Stimulated activated CD4-positive, alpha-beta T cell treated with anti-CD3 and anti-CD28 coated beads, TNF-alpha, amount 100 ng/mL, for 48 hours (primary cell): ENCODE measurements at regions not wholly inside any gene's neighbourhood (a gene's known extent, or its start where the extent isn't known, plus 50 kb on each side); places are given as distances from the start of the nearest gene placed in this dataset.

ENCODE experiments used
- DNase-seq, 3 donors: peaks; one replicate each; pipeline ENCODE4 v3.0.0-alpha.2; 2020; ENCODE audit warnings: low read depth in 3 of 3

DNA sequence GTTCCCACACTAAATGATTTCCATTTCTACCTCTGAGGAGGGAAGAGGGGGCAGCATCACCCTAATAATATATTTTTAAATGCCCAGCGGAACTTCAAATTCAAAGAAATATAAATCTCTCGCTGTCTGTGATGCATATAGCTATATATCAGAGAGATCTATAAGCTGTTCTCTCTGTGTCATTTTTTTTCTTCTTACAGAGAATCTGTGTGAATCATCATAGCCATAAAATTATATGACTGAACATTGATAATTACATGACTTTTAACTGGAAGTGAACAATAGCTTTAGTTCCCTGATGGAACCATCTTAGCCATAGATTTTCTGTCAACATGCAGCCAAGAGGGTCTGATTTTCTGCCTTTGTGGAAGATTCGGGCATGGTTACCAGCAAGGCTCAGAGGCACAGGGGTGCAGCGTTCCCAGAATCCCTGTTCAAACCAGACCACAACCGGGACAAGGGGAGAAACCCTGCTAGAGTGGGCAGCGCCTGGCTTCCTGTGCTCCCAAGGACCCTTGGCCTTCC, 93.7 kb upstream of the OSMR start:
- no peak for DNase-seq

DNA sequence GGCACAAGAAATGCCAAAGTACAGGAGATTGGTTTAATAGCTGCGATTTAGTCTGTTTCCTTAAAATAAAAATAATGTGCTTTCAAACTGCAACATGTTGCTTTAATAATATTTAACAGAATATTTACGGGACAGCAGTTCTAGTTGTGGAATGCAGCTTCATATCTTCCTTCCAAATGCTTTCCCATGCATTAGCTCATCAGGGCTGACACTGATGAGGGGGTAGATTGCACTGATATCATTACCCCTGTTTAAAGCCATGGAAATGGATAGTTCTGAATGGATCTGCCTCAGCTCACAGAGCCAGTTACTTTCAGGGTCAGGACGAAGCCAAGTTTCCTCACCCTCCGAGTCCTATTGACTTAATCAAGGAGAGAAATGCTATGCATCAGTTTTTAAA, 93.2 kb upstream of the OSMR start:
- no peak for DNase-seq

DNA sequence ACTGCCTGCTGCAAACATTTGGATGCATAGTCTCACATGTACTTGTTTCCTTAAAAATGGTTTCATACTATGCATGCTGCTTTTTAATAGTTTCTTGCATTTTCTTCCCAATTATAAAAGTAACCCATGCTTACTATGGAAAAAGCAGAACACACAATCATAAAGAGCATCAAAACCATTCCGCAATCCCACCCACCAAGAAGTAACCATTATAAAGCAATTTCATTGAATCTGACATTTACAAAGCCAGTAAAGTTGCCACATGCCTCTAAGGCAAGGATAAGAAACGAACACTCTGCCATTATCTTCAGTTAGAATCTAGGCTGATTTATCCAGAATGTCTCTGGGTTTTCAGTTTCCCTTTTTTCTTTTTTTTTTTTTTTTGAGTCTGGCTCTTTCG, 92.7 kb upstream of the OSMR start:
- DNase-seq = no peak

- DNase-seq = no peak
Observed at GRCh38 chr5:38753776-38754175, 92.0 kb upstream of the OSMR start.

DNA sequence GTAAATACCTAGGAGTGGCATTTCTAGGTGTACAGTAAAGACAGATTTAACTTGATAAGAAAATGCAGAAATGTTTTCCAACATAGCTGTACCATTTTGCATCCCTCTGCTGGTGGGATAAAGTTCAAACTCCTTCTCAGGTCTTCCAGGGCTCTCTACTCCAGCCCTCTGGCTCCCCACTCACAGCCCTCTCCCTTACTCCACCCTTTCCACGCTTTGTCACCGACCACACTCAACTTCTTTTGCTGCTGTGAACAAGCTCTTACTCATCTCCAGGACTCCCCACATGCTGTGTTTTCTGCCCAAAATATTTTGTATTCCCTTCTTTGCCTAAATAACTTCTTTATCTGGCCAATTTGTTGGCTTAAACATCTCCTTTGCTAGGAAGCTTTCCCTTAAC, 90.6 kb upstream of the OSMR start:
- DNase-seq = no peak

- no peak for DNase-seq
Observed at GRCh38 chr5:38756068-38756467, 89.7 kb upstream of the OSMR start.

GRCh38 chr5:38757451-38758245, 88.2 kb upstream of the OSMR start:
- no peak for DNase-seq

DNA sequence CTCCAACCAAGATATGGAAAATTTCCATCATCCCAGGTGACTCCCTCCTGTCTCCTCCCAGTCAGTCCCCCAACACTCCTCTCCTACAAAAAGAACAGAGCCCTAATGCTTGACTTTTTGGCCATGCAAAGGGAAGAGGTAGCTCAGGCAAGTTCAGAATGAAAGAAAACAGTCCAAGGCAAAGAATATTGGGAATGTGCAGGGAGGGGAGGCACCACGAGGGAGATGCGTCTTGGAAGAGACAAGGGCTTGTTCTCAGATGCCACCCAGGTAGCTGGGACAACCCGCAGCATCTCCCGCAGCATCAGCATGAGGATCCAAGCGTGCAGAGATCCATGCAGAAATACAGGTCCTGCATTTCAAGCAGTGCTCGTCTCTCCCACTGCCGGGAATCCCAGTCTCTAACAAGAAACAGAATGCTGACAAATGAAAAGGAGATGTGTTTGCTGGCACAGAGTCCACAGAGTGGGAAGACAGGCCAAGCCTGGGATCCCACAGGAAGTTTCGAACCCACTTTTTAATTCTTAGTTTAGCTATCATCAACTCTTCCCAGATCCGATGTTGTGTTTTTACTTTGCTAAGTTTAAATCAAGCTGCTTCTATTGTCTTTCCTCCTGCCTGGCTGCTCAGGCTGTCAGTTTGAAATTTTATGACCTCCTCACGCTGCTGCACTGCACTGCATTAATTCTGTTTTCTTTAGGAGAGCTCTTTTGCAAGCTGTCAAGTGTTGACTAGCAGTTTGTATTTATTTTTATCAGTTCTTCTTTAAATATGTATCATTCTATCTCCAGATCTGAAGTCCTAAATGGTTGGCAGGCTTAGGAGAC, 86.8 kb upstream of the OSMR start:
- no peak for DNase-seq

DNA sequence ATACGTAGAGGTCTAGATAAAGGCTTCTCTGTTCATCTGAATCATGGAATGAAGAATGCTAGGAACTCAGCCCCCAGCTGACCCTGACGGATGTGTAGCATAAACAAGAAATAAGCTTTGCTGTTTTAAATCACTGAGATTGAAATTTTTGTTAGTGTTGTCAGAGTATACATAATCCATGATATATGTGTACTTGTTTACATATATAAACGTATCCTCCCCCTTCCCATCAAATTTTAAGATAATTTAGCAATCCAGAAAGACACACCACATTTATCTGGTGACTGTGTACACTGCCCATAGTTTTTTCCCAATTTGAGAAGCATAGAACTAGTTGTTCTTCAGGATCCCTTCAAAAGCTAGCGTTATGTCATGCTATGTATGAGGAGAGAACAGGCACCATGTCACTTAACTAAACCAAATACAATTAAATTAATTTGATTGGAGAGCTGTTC, 80.8 kb upstream of the OSMR start:
- no peak for DNase-seq

- no peak for DNase-seq
Observed at GRCh38 chr5:38765399-38765861, 80.4 kb upstream of the OSMR start.

DNA sequence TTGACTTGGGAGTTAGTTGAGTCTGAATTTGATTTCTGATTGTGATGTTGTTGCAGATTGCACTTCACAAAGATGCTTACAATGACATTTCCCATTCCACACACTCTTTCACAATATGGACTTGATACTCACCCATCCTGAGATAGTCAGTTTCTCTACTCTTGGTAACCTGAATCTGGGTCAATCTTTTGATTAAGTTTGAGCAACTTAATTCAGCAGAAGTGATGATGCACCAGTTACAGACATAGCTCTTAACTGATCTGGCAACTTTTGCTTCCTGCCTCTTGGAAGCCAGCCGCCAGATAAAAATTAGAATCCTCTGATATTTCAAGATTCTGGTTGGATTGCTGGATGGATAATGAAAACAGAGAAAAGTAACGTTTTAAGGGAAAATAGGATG, 79.7 kb upstream of the OSMR start:
- DNase-seq = no peak

DNA sequence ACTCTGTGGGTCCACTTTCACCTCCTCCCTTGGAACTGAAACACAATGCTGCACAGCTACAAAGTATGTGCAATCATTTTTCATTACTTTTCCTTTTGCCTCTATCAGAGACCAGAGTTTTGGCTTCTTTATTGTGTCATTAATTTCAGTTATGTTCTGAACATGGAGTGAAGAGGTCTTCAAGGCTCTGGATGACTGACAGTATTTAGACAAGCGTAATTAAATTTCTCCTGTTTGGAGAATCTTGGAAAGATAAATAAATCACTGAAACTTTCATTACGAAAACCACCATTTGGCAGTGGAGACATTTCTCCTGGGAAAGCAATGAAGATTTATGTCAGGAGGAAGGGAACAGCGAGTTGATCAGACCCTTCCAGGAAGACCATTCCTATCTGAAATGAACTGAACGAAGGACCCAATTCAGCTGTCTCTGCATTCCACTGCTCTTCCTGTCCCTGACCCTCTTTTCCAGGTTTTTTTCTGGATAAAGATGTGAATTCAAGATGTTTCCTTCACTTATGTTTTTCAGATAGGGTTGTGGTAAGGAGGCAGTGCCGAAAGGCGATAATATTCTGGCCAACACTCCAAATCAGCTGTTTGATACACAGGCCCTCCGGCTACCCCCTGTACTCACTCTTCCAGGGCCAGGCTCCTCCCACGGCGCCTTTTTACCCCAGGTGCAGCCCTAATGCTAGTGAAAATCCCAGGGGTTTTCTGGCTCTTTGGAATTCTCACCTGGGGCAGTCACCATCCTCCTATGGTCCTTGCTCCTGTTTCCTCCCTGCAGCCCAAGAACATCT, 77.2 kb upstream of the OSMR start:
- DNase-seq = no peak

GRCh38 chr5:38772471-38772870, 73.3 kb upstream of the OSMR start:
- no peak for DNase-seq

GRCh38 chr5:38775218-38775840, 70.5 kb upstream of the OSMR start:
- no peak for DNase-seq

GRCh38 chr5:38776149-38776896, 69.5 kb upstream of the OSMR start:
- DNase-seq = no peak

DNA sequence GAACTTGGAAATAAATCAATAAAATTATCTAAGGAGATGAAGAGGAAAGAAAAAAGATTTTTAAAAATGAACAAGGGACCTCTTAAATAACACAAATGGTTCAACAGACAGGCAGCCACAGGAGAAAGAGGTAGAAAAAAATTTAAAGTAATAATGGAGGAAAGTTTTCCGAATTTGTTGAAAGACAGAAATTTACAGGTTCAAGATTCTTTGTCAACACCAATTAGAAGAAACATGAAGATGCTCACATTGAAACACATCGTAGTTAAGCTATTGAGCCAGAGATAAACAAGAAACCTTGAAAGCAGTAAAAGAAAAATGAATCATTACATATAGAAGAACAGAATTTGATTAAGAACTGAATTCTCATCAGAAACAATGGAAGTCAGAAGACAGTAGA, 68.7 kb upstream of the OSMR start:
- no peak for DNase-seq

GRCh38 chr5:38780316-38780715, 65.5 kb upstream of the OSMR start:
- no peak for DNase-seq

DNA sequence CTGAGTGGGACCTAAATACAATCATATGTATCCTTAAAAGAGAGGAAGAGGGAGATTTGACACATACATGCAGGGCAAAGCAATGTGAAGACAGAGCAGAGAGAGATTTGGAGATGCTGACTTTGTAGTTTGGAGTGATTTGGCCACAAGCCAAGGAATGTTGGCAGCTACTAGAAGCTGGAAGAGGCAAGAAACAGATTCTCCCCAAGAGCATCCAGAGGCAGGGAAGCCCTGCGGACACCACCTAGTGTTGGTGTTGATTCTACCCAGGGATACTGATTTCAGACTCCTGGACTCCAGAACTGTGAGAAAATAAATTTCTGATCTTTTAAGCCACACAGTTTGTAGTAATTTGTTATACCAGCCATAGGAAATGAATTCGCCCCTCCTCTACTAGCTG, 64.9 kb upstream of the OSMR start:
- DNase-seq = no peak

DNA sequence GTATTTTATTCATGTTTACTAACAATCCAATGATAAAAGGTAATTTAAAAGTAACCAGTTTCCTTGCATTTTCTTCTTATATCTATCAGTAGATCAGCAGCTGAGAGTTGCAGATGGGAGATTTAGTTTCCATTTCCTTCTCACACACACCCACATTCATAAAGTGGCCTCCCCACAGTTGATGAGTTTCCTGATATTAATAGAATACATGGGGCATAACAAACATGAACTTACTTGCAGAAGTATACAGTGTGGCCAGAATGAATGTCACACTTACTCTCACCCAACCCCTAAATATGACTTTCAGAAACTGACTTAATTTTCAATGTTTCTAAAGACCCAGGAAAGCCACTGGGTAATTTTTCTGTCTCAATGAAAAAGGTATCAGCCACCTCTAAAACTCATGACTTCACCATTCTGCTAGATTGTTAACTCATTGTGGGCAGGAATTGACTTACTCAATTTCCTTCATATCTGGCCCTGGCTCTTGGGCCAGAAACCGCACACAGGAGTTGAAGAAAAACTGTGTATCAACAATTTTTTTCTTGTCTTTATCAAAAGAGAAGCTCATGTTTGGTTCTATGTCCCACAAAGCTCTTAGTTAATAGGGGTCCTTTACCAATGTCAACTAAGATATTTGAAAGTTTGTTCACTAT, 63.5 kb upstream of the OSMR start:
- DNase-seq = no peak

- DNase-seq = no peak
Observed at GRCh38 chr5:38783011-38783561, 62.7 kb upstream of the OSMR start.
